NCI-H1694 (cell line): ENCODE measurements at regions not wholly inside any gene's neighbourhood (a gene's known extent, or its start where the extent isn't known, plus 50 kb on each side); places are given as distances from the start of the nearest gene placed in this dataset.

Experiments
- DNase-seq: peaks from one replicate; lab custom pipeline; 2025; lab: John Stamatoyannopoulos, UW

GRCh38 chr16:27719106-27719445 lies 169.1 kb downstream of the KATNIP start:
- DNase-seq: no peak

DNA sequence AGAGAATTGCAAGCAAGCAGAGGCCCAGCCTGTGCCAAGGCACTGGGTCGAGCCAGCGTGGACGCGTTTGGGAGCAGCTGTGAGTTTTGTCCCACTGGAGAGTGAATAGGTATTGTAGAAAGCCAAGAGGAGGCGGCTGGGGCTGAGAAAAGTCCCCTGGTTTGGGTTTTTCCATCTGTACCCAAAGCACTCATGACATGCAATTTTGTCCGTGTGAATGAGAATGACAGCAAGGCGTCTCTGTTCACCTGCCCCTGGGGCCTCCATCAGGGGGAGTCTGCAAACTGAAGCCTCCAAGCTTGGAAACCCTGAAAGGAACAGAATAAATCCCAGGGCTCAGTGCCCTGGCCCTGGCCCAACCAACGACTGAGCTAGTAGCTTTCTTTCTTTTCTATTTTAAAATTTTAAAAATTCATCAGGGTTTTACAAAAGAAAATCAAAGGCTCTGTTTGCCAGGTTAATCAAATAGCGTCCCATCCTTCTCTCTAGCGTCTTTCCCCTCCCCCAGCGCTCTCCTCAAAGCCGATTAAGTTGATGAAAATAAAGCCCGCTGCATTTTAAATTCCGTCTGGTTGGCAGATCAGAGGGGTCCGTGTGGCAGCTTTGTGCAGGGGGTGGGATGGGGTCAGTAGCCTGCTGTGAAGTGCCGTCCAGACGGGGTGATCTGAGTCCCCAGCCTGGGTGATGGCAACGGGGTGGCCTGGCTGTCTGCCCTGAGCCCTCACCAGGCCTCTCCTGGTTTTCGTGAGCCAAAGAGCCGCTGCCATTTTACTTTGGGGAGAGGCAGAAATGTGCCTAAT lies 171.0 kb downstream of the KATNIP start:
- no peak for DNase-seq

- DNase-seq: no peak
Observed at GRCh38 chr16:27721531-27722181, 171.7 kb downstream of the KATNIP start.

GRCh38 chr16:27722207-27722606 lies 172.3 kb downstream of the KATNIP start:
- DNase-seq: no peak

- peak; percentile 61 for DNase-seq
Observed at GRCh38 chr16:27722892-27723450, 173.0 kb downstream of the KATNIP start.

GRCh38 chr16:27723711-27724481 lies 174.0 kb downstream of the KATNIP start:
- DNase-seq: peak; percentile 51

DNA sequence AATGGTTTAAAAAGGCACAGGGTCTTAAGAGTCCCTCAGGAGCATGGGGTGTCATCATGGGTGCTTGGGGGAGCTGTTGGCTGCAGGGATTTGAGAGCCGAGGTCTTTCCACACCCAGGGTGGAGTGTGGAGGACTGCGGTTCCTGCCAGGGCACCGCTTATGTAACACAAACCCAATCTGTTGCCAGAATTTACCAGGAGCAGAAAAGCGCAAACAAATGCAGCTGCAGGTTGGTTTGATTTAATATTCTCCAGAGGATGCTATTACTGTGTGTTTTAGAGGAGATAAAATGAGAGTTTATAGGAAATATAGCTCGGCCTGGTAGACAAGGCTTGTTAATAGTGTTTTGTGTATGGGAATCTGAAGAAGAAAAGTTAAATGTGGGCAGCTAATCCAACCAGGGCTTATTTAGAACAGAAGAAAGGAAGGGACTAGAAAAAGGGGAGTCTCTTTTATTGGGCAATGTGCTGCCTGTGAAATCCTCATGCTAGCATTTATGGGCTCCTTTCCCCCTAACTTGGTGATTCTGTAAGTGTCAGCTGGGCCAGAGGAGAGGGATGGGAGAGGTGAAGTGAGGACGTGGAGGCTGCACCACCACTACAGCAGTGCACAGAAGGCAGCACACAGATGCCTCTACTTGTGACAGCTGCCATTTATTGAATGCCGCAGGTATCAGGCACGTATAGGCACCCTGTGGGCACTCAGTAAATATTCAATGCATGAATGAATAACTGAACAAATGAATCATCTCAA lies 174.7 kb downstream of the KATNIP start:
- peak; percentile 93 for DNase-seq

DNA sequence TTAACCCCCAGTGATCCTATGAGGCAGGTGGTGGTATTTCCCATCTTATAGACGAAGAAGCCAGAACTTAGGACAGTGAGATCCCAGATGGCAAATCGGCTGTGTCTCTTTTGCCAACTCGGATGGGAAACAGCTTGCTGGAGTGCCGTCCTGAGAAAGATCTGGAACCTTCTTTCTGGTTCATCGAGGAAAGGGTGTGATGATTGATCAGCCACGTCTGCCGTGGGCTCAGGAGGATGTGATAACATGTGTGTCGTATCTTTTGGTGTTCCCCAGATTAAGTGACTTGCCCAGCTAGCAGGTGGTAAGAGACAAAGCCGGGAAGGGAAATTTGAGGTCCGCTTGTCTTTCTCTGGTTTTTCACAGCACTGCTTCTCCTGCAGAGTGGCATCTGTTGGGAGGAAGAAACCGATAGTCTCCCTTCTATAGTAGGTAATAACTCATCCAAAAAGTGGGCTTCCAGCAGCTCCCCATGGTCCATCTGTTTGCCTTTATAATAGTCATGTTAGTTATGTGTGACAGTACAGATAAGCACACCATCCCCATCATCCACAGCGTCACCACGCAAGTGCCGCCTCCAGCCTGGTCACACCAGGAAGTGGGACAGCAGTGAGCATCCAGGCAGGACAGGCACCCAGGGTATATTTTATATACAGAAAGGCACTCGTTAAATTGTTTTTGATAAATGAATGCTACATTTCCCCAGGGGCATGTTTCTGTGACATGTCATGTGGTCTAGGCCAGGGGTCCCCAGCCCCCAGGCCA lies 175.5 kb downstream of the KATNIP start:
- peak; percentile 70 for DNase-seq

- DNase-seq: no peak
Observed at GRCh38 chr16:27726621-27727261, 176.8 kb downstream of the KATNIP start.

GRCh38 chr16:27727941-27728340 lies 178.0 kb downstream of the KATNIP start:
- no peak for DNase-seq

GRCh38 chr16:27728691-27729090 lies 178.7 kb downstream of the KATNIP start:
- DNase-seq: no peak

GRCh38 chr16:27729516-27730304 lies 179.8 kb downstream of the KATNIP start:
- no peak for DNase-seq

GRCh38 chr16:27730661-27731210 lies 180.8 kb downstream of the KATNIP start:
- no peak for DNase-seq

- DNase-seq: no peak
Observed at GRCh38 chr16:27735031-27735430, 185.1 kb downstream of the KATNIP start.

- DNase-seq: no peak
Observed at GRCh38 chr16:27736431-27736830, 186.5 kb downstream of the KATNIP start.

DNA sequence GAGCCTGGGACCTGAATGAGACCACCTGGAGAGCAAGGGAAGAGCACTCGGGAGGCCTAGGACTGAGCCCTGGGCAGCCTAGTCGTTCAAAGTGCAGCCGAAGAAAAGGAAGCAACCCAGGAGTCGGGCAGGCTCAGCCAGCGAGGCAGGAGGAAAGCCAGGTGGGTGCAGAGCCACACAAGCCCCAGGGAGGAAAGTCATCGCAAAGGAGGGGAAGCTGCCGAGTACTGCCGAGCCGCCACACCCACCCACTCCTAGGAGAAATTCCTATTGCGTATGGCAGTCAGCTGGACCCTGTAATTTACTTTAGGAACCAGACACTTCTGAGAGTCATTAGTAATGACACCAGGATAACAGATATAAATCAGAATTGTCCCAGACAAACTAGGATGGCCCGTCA lies 187.6 kb downstream of the KATNIP start:
- DNase-seq: no peak
